Superior temporal gyrus (tissue), 1 donor: ENCODE measurements at regions not wholly inside any gene's neighbourhood (a gene's known extent, or its start where the extent isn't known, plus 50 kb on each side); places are given as distances from the start of the nearest gene placed in this dataset.

Experiments
- DNase-seq: peaks from one replicate; pipeline ENCODE4 v3.0.0-alpha.2; 2016; ENCODE audit errors: extremely low spot score

DNA sequence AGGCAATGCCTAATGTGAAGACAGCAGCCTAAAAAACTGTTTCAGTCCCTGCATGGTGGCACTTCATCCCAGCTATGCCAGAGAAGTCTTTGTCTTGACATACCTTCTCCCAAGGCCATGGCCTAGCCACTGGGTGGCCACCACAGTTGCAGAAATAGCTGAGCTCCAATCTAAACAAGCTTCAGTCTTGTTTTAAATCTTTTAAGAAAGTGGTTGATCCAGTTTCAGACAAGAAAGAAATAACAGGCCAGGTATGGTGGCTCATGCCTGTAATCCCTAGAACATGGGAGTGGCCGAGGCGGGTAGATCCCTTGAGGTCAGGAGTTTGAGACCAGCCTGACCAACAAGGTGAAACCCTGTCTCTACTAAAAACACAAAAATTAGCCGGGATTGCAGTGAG, 600.0 kb upstream of the PLXNA2 start:
- DNase-seq = no peak

DNA sequence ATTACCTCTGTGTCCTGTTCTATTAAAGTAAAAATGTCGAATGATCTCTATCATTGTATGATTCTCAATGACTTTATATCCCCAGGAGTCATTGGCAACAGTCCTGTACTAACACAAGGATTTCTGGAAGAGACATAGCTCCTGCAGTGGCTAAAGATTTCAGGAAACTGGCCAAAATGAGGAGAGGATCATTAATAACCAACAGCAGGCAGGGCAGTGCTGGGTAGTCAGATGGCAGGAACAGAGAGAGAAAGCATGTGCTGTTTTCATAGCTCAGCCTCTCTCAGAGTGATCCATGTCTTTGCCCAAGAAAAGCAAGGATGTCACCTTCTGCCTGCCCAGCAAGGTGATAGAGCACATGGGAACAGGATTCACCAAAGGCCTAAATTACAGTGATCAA, 604.7 kb upstream of the PLXNA2 start:
- no peak for DNase-seq

- no peak for DNase-seq
These were observed 606.3 kb upstream of the PLXNA2 start for GRCh38 chr1:208850442-208850841.

GRCh38 chr1:208851366-208851765, 607.2 kb upstream of the PLXNA2 start:
- no peak for DNase-seq

GRCh38 chr1:208852911-208853310, 608.7 kb upstream of the PLXNA2 start:
- DNase-seq = no peak

GRCh38 chr1:208855403-208855802, 611.2 kb upstream of the PLXNA2 start:
- DNase-seq = no peak

DNA sequence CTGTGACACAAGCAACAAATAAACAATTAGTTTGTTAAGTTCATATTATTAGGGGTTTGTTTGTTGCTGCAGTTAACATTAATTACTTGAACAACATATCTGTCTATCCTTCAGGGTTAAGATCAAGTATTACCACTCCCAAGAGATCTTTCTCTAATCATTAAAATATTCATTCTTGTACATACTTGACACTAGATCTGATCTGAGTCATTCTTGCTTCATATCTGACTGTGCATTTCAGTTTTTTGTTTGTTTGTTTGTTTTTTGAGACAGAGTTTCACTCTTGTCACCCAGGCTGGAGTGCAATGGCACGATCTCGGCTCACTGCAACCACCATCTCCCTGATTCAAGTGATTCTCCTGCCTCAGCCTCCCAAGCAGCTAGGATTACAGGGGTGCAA, 613.3 kb upstream of the PLXNA2 start:
- DNase-seq = no peak

DNA sequence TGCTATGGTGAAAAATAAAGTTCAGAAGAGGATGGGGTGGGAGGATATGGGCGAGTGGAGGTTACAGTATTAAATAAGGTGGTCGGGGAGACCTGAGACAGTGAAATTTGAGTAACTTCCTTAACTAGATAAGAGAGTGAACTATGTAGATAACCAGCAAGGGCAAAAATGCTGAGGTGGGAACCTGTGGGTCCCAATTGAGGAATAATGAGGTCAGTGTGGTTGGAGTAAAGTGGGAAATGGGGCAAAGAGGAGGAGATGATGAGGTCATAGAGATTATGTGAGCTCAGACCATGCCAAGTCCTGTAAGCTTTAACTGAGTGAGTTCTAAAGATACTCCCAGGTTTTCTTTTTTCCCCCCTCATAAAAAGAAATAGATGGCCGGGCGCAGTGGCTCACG, 614.6 kb upstream of the PLXNA2 start:
- no peak for DNase-seq

DNA sequence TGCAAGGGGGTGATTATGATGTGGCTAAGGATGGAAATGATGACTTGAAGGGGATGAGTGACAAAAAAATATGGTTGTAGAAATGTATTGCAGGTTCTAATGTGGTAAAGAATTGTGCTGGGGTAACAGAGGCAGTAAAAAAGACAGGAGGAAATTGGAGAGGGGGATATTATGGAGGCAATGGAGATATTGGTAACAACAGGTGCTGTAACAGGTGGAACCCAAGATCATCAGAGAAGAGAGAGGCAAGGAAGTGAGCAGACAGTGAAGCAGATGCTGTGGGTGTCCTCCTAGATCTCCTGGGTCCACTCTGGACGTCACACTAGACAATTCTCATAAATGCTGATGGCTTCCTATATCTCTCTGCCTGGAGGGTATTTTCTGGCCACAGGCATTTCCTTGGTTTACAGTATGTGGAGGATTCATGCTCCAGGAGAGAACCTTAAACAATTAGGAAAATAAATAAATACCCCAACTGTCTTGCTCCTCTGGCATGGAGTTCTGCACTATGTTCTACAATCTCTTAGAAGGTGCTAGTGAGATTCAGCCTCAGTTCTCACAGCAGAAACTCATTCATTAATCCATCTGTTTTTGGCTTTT, 620.3 kb upstream of the PLXNA2 start:
- no peak for DNase-seq

DNA sequence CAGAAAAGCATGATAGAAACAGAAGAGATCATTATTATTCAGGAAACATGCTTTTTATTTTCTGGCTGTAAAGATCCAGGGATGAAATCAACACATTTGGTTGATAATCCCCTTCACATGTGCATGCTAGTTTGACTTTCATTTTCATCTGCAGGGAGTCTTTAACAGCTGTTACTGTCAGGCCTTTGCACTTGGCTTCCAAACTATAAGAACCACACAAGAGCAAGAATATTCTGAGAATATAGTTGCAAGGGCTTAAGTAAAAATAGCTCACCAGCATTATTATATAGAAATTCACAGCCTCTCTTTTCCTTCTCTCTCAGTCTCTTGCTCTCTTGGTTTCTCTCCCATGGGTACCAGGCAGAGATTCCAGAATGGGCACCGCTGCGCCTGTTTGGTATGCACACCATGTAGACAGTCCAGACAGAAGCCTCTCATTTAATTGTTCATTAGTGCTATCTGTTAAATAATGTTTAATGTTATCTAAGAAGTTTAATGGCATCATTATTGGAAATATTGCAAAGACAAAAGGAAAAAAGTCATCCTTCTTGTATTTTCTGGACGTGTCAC, 622.3 kb upstream of the PLXNA2 start:
- DNase-seq = no peak

DNA sequence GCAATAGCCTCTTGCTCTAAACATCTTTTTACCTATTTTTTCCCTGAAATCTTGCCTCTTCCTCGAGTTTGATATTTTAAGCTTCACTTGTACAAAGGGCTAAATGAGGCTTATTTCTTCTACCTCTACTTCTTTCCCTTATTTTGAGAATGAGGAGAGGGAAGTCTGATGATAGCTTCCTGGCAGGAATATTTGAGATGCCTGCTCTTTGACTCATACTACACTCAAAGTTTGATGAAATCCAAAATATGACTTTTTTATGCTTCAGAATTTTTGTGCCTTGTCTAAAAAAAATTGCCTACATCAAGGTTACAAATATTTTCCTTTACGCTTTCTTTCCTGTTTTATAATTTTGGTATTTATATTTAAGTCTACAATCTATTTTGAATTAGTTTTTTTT, 624.4 kb upstream of the PLXNA2 start:
- no peak for DNase-seq

DNA sequence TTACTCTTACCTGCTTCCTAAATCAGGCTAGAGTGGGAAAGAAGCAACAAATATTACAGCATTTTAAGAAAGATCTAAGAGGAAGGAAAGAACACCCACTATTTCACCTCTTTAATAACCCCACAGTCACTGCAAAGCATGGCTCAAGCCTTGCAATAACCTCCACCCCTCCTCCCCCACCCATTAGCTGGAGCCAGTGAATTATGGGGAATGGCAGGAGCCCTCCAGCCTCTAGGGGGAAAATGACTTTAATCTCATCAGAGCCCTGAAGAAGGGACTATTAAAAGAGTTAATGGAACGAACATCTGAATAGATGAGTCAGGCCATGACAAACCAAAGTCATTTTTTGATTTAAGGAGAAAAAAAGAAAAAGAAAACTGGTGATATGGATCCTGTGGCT, 630.7 kb upstream of the PLXNA2 start:
- DNase-seq = no peak

DNA sequence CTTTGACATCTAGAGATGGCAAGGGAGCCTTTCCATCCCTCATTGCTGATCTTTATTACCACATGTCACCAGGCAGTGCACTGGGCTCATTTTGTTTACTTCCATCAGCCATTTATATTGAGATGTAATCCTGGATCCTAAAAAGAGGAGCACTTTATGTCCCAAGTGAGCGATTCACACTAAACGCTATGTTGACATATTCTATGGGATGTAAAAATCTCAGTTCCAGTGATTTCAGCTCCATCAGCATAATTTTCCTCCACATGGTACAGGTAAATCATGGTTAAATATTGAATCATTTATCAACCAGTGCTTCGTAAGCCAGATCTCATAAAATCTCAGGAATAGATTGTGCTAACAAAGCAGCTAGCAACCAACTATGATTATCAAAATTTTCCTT, 634.8 kb upstream of the PLXNA2 start:
- DNase-seq = no peak

GRCh38 chr1:208880433-208881100, 636.4 kb upstream of the PLXNA2 start:
- no peak for DNase-seq

DNA sequence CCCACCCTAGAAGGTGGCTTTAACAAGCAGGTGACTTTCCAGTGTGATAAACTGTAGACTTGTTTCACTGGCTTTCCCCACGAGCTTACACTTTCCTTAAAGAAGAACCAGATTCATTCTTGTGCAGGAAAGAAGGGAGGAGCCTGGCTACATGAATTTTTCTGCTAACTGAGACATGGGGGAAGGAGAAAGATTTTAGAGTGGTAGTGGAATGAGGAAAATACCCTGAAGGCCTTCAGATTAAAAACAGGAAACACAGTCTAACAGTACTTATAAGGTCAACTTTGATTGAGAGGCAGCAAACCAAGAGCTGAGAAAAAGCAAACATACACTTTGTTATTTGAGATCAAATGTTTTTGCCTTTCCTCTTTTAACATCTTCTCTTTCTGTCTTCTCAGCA, 640.9 kb upstream of the PLXNA2 start:
- DNase-seq = no peak

DNA sequence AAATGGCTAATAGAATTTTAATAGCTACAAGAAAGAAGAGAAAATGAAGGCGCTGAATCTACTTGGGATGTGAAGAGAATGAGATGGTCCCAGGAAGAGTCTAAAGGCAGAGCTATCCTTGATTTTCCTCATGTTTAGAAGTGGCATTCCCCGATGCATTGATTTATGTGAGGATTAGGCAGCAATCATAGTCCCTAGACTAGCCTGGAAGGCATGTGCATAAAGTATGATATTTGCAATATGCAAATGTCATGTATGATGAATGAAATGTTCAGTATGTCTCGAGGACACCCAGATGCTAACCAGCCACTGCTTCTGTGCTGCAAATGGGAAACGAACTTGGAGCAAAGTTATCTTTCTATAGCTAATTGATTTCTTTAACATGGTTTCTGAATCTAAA, 641.5 kb upstream of the PLXNA2 start:
- DNase-seq = no peak

DNA sequence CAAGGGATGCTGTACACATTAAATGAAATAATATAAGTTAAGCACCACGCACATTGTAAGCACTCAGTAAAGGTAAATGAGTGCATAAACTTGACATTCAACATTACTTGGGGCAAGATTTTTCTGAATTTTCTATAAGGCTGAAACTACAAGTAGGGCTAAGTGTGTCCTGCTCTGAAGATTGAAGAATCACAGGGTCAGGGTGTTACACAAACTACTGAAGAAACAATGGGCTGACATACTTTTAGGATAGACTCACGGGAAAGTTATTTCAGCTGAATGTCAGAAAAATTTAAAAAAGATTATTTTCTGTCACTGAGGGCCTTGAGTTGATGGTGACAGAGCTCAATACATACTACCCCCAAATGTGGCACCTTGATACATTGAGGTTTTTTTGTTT, 644.2 kb upstream of the PLXNA2 start:
- no peak for DNase-seq

- no peak for DNase-seq
These were observed 648.0 kb upstream of the PLXNA2 start for GRCh38 chr1:208892147-208892546.

GRCh38 chr1:208893251-208893650, 649.1 kb upstream of the PLXNA2 start:
- DNase-seq = no peak

GRCh38 chr1:208895181-208895580, 651.0 kb upstream of the PLXNA2 start:
- no peak for DNase-seq

GRCh38 chr1:208895820-208896219, 651.6 kb upstream of the PLXNA2 start:
- DNase-seq = no peak

- DNase-seq = no peak
These were observed 652.6 kb upstream of the PLXNA2 start for GRCh38 chr1:208896768-208897167.

GRCh38 chr1:208899438-208899837, 655.3 kb upstream of the PLXNA2 start:
- no peak for DNase-seq
